ENCODE measurements at regions not wholly inside any gene's neighbourhood (a gene's known extent, or its start where the extent isn't known, plus 50 kb on each side); places are given as distances from the start of the nearest gene placed in this dataset.

GRCh38 chr13:31049833-31050232, 111.9 kb downstream of the HSPH1 start:
- H3K36me3 Mint-ChIP-seq (ENCODE audit: low read depth): no peaks in the 10 kb centered on the region
- H3K27me3 Mint-ChIP-seq (ENCODE audit: low read depth): no peaks in the 10 kb centered on the region
- no peak overlapping the region for H3K4me3 Mint-ChIP-seq (ENCODE audit: unreplicated experiment)
- no peak for TF ChIP-seq CTCF (IDR thresholded peaks at IDR 0.05)
- H3K4me1 Mint-ChIP-seq (ENCODE audit: low read depth): peaks cover 9% of the 10 kb centered on the region
- no peak for DNase-seq (ENCODE audit: low spot score)
- no peak overlapping the region for H3K27ac Mint-ChIP-seq (ENCODE audit: unreplicated experiment)
- H3K9me3 Mint-ChIP-seq (ENCODE audit: low read depth): no peaks in the 10 kb centered on the region

GRCh38 chr13:31049083-31049482, 112.6 kb downstream of the HSPH1 start:
- Mint-ChIP-seq H3K27me3 (ENCODE audit: low read depth) (no peaks in the 10 kb centered on the region), H3K9me3 (ENCODE audit: low read depth) (no peaks in the 10 kb centered on the region), H3K27ac (ENCODE audit: unreplicated experiment) (no peak overlapping the region), H3K36me3 (ENCODE audit: low read depth) (no peaks in the 10 kb centered on the region), H3K4me1 (ENCODE audit: low read depth) (peaks cover 14% of the 10 kb centered on the region), H3K4me3 (ENCODE audit: unreplicated experiment) (no peak overlapping the region)
- TF ChIP-seq CTCF (IDR thresholded peaks at IDR 0.05): no peak
- DNase-seq (ENCODE audit: low spot score): no peak

- H3K9me3 Mint-ChIP-seq (ENCODE audit: low read depth): no peaks in the 10 kb centered on the region
- peaks cover 14% of the 10 kb centered on the region for H3K4me1 Mint-ChIP-seq (ENCODE audit: low read depth)
- H3K36me3 Mint-ChIP-seq (ENCODE audit: low read depth): no peaks in the 10 kb centered on the region
- H3K4me3 Mint-ChIP-seq (ENCODE audit: unreplicated experiment): no peak overlapping the region
- H3K27me3 Mint-ChIP-seq (ENCODE audit: low read depth): no peaks in the 10 kb centered on the region
- no peak overlapping the region for H3K27ac Mint-ChIP-seq (ENCODE audit: unreplicated experiment)
- no peak for TF ChIP-seq CTCF (IDR thresholded peaks at IDR 0.05)
- DNase-seq (ENCODE audit: low spot score): no peak
Observed at GRCh38 chr13:31048521-31048920, 113.2 kb downstream of the HSPH1 start.

GRCh38 chr13:31046711-31047279, 114.3 kb downstream of the TEX26 start:
- Mint-ChIP-seq H3K27me3 (ENCODE audit: low read depth) (no peaks in the 10 kb centered on the region), H3K9me3 (ENCODE audit: low read depth) (no peaks in the 10 kb centered on the region), H3K36me3 (ENCODE audit: low read depth) (no peaks in the 10 kb centered on the region), H3K4me1 (ENCODE audit: low read depth) (peaks cover 14% of the 10 kb centered on the region), H3K4me3 (ENCODE audit: unreplicated experiment) (no peak overlapping the region), H3K27ac (ENCODE audit: unreplicated experiment) (no peak overlapping the region)
- no peak for TF ChIP-seq CTCF (IDR thresholded peaks at IDR 0.05)
- DNase-seq (ENCODE audit: low spot score): no peak

GRCh38 chr13:31045286-31046081, 113.0 kb downstream of the TEX26 start:
- peak overlapping the region; percentile 91 for H3K27ac Mint-ChIP-seq (ENCODE audit: unreplicated experiment)
- peak overlapping the region; percentile 11 for H3K4me3 Mint-ChIP-seq (ENCODE audit: unreplicated experiment)
- DNase-seq (ENCODE audit: low spot score): no peak

More at GRCh38 chr13:31045286-31046081, 113.0 kb downstream of the TEX26 start:
- H3K36me3 Mint-ChIP-seq (ENCODE audit: low read depth): no peaks in the 10 kb centered on the region
- H3K9me3 Mint-ChIP-seq (ENCODE audit: low read depth): no peaks in the 10 kb centered on the region
- H3K27me3 Mint-ChIP-seq (ENCODE audit: low read depth): no peaks in the 10 kb centered on the region
- no peak for TF ChIP-seq CTCF (IDR thresholded peaks at IDR 0.05)
- peaks cover 14% of the 10 kb centered on the region for H3K4me1 Mint-ChIP-seq (ENCODE audit: low read depth)
